ENCODE measurements at regions not wholly inside any gene's neighbourhood (a gene's known extent, or its start where the extent isn't known, plus 50 kb on each side); places are given as distances from the start of the nearest gene placed in this dataset.

- no peak for DNase-seq (ENCODE audit: low spot score)
Measured at GRCh38 chr2:157056200-157056676, 201.3 kb upstream of the GALNT5 start.

GRCh38 chr2:157058161-157058560 lies 199.3 kb upstream of the GALNT5 start:
- DNase-seq (ENCODE audit: low spot score), result no peak

- DNase-seq (ENCODE audit: low spot score), result no peak
Measured at GRCh38 chr2:157059036-157059435, 198.5 kb upstream of the GALNT5 start.

- no peak for DNase-seq (ENCODE audit: low spot score)
Measured at GRCh38 chr2:157061799-157062198, 195.7 kb upstream of the GALNT5 start.

GRCh38 chr2:157067562-157067961 lies 189.9 kb upstream of the GALNT5 start:
- no peak for DNase-seq (ENCODE audit: low spot score)

- no peak for DNase-seq (ENCODE audit: low spot score)
Measured at GRCh38 chr2:157068237-157068636, 189.3 kb upstream of the GALNT5 start.

- DNase-seq (ENCODE audit: low spot score), result no peak
Measured at GRCh38 chr2:157075924-157076323, 181.6 kb upstream of the GALNT5 start.

GRCh38 chr2:157076526-157077161 lies 180.9 kb upstream of the GALNT5 start:
- DNase-seq (ENCODE audit: low spot score), result no peak

GRCh38 chr2:157077753-157078350 lies 179.7 kb upstream of the GALNT5 start:
- DNase-seq (ENCODE audit: low spot score), result no peak

- DNase-seq (ENCODE audit: low spot score), result no peak
Measured at GRCh38 chr2:157082950-157083349, 174.6 kb upstream of the GALNT5 start.

- DNase-seq (ENCODE audit: low spot score), result no peak
Measured at GRCh38 chr2:157085522-157085921, 172.0 kb upstream of the GALNT5 start.

- DNase-seq (ENCODE audit: low spot score), result no peak
Measured at GRCh38 chr2:157087373-157088002, 170.0 kb upstream of the GALNT5 start.

GRCh38 chr2:157093666-157094065 lies 163.8 kb upstream of the GALNT5 start:
- no peak for DNase-seq (ENCODE audit: low spot score)

GRCh38 chr2:157105372-157105771 lies 152.1 kb upstream of the GALNT5 start:
- no peak for DNase-seq (ENCODE audit: low spot score)

- no peak for DNase-seq (ENCODE audit: low spot score)
Measured at GRCh38 chr2:157106950-157107349, 150.6 kb upstream of the GALNT5 start.

- no peak for DNase-seq (ENCODE audit: low spot score)
Measured at GRCh38 chr2:157107460-157107859, 150.0 kb upstream of the GALNT5 start.

GRCh38 chr2:157107877-157108276 lies 149.6 kb upstream of the GALNT5 start:
- no peak for DNase-seq (ENCODE audit: low spot score)

GRCh38 chr2:157122776-157123175 lies 134.7 kb upstream of the GALNT5 start:
- no peak for DNase-seq (ENCODE audit: low spot score)

- no peak for DNase-seq (ENCODE audit: low spot score)
Measured at GRCh38 chr2:157124731-157125130, 132.8 kb upstream of the GALNT5 start.

GRCh38 chr2:157125685-157126084 lies 131.8 kb upstream of the GALNT5 start:
- no peak for DNase-seq (ENCODE audit: low spot score)

- DNase-seq (ENCODE audit: low spot score), result no peak
Measured at GRCh38 chr2:157127249-157128012, 130.1 kb upstream of the GALNT5 start.

- DNase-seq (ENCODE audit: low spot score), result no peak
Measured at GRCh38 chr2:157143901-157144300, 113.6 kb upstream of the GALNT5 start.
